K562 (cell line): ENCODE measurements at regions not wholly inside any gene's neighbourhood (a gene's known extent, or its start where the extent isn't known, plus 50 kb on each side); places are given as distances from the start of the nearest gene placed in this dataset.

ENCODE experiments used
- ATAC-seq: fragments of 200-7000 bp; cut with Tn5 transposase; 3 replicates; pipeline ENCODE4 v1.9.1; 2020; ENCODE audit warnings: moderate library complexity
- BruUV-seq: library from RNA; stranded (reverse); fragments of 400-500 nt; replicated peaks from 2 replicates; lab custom pipeline; 2021; lab: Mats Ljungman, UMichigan
- CTCF ChIA-PET: fragments of 300-600 bp; formaldehyde crosslinking; extraction: SDS; loops from one replicate; lab custom pipeline; 2021; ENCODE audit warnings: low intra/inter-chr PET ratio; lab: Yijun Ruan, JAX
- POLR2A ChIA-PET: fragments of 300-600, 350-650 bp; sonication (Branson Sonifier 250); formaldehyde crosslinking; extraction: SDS; loops from one replicate; lab custom pipeline; 2021; ENCODE audit warnings: antibody characterized with exemption, inconsistent platforms; lab: Yijun Ruan, JAX
- DNase-seq, 4 experiments: peaks; one replicate each; pipeline versions ENCODE4 v3.0.0 to v3.0.0-alpha.2; 2011 to 2018; ENCODE audit warnings: low spot score in 3 of 4, mixed read lengths in 3 of 4; ENCODE audit errors: extremely low read depth in 1 of 4
- FAIRE-seq: peaks from 2 replicates; lab custom pipeline; 2011; peaks lifted over from hg19 to GRCh38; lab: Jason Lieb, UNC
- H2AFZ ChIP-seq: 2 replicates; pipeline ENCODE4 v1.6.0; 2011; ENCODE audit warnings: low read depth, low read length, control low read depth, inconsistent platforms
- H3K27ac ChIP-seq: fragments of 200-600 bp; 3 replicates; pipeline ENCODE4 v1.8.0; 2011; ENCODE audit warnings: low read depth, mild to moderate bottlenecking, control low read depth, inconsistent platforms, low read length, moderate library complexity, mixed read lengths; ENCODE audit errors: extremely low read depth
- H3K27me3 ChIP-seq, 2 experiments: fragments of 300-600 bp in 1 of 2; 2 replicates in 1 of 2; 3 replicates in 1 of 2; pipeline versions ENCODE4 v1.6.0 to v1.8.0; 2011; ENCODE audit warnings: inconsistent platforms in 2 of 2, low read length in 2 of 2, mild to moderate bottlenecking in 1 of 2, mixed read lengths in 1 of 2, moderate library complexity in 1 of 2; ENCODE audit not compliant: control insufficient read depth in 2 of 2, insufficient read depth in 2 of 2
- H3K36me3 ChIP-seq: fragments of 300-600 bp; 3 replicates; pipeline ENCODE4 v1.8.0; 2011; ENCODE audit warnings: mild to moderate bottlenecking, low read length, inconsistent platforms; ENCODE audit not compliant: control insufficient read depth, insufficient read depth
- H3K4me1 ChIP-seq, 2 experiments: fragments of 200-600 bp in 1 of 2; replicated peaks in 1 of 2; 2 replicates in 1 of 2; 3 replicates in 1 of 2; pipeline versions ENCODE4 v1.5.1 to v1.8.0; 2011; ENCODE audit warnings: inconsistent platforms in 2 of 2, low read length in 2 of 2, mild to moderate bottlenecking in 1 of 2, mixed read lengths in 1 of 2, moderate library complexity in 1 of 2; ENCODE audit not compliant: control insufficient read depth in 2 of 2, insufficient read depth in 2 of 2
- H3K4me2 ChIP-seq: 2 replicates; pipeline ENCODE4 v1.6.1; 2011; ENCODE audit warnings: low read length, control low read depth, inconsistent platforms, mixed read lengths; ENCODE audit not compliant: insufficient read depth
- H3K4me3 ChIP-seq: fragments of 200-600 bp; sonication (generic), shearing (Covaris generic); 2 replicates; pipeline ENCODE4 v1.5.1; 2016; ENCODE audit warnings: control low read depth, inconsistent platforms
- H3K79me2 ChIP-seq: fragments of 200-600 bp; 3 replicates; pipeline ENCODE4 v1.8.0; 2011; ENCODE audit warnings: low read length, inconsistent platforms; ENCODE audit not compliant: control insufficient read depth, insufficient read depth
- H3K9ac ChIP-seq, 2 experiments: 2 replicates each; pipeline versions ENCODE4 v1.6.0 to v1.6.1; 2011; ENCODE audit warnings: low read depth in 2 of 2, low read length in 2 of 2, control low read depth in 1 of 2, inconsistent platforms in 1 of 2, mild to moderate bottlenecking in 1 of 2, mixed read lengths in 1 of 2; ENCODE audit not compliant: insufficient read depth in 1 of 2
- H3K9me1 ChIP-seq: one replicate; pipeline ENCODE4 v1.6.0; 2011; ENCODE audit warnings: inconsistent platforms, mild to moderate bottlenecking, low read length, moderate library complexity; ENCODE audit not compliant: control insufficient read depth, insufficient read depth
- H3K9me3 ChIP-seq: replicated peaks from 2 replicates; pipeline ENCODE4 v1.5.1; 2011; ENCODE audit warnings: low read depth, low read length, inconsistent platforms; ENCODE audit not compliant: control insufficient read depth, insufficient read depth
- H4K20me1 ChIP-seq: replicated peaks from 2 replicates; pipeline ENCODE4 v1.6.1; 2011; ENCODE audit warnings: low read length, inconsistent platforms, mixed read lengths; ENCODE audit not compliant: control insufficient read depth, insufficient read depth
- OTX1 ChIP-seq: fragments of 450-650 bp; formaldehyde crosslinking; IDR thresholded peaks from 2 replicates; pipeline ENCODE4 v1.4.0; 2022; ENCODE audit warnings: mild to moderate bottlenecking
- WGBS: fragments of 100-300 bp; shearing (Covaris generic); methylation state at CpG from one replicate; pipeline ENCODE4 v1.1.6; 2016; ENCODE audit warnings: low coverage, mixed read lengths; ENCODE audit not compliant: insufficient coverage; ENCODE audit errors: missing lambda C conversion rate; 5-methylcytosine and 5-hydroxymethylcytosine counted together
- in situ Hi-C: fragments of 300-500 bp; cut with MboI; formaldehyde crosslinking; loops from 4 replicates; pipeline ENCODE4 v1.15.0; 2018; ENCODE audit warnings: inconsistent platforms, mixed read lengths
- intact Hi-C: fragments of 100-400 bp; cut with micrococcal nuclease; formaldehyde crosslinking; loops from 2 replicates; pipeline ENCODE4 v1.14.2; 2022
- TF ChIP-seq, protein P1 (sequence below): fragments of 450-650 bp; IDR thresholded peaks from 2 replicates; pipeline ENCODE4 v1.6.1; 2016; ENCODE audit warnings: missing biosample characterization, missing genetic modification characterization
- TF ChIP-seq, protein P2 (sequence below): fragments of 250-450 bp; sonication (Bioruptor Pico); IDR thresholded peaks from 2 replicates; pipeline ENCODE4 v1.5.0; 2021; ENCODE audit warnings: mild to moderate bottlenecking, moderate library complexity
- TF ChIP-seq, protein P3 (sequence below): fragments of 450-650 bp; IDR thresholded peaks from 2 replicates; pipeline ENCODE4 v1.6.1; 2014; ENCODE audit warnings: low read depth, mild to moderate bottlenecking, moderate library complexity, borderline replicate concordance

DNA sequence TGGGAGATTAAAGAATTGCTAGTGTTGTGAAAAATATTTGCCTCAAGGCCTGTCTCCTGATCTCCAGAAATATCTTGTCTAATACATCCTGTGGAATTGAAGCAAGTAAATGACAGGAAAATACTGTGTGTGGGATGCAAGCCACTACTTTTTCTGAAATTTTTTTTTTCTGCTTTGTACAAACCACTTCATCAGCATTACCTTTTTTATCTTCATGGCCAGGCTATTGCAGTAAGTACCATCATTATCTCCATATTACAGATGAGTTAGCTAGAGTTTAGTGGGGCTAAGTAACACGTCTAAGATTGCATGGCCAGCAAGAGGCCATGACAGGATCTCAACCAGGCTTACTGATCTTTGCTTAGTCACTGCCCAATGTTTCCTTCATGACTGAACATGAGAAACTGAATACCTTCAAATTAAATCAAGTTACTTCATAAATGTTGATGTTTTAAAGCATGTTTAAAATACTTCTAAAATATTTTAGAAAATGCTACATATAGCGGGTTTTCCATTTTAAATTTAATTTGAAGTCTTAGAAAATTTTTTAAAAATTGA, 273.7 kb downstream of the SLC6A15 start:
- Histone ChIP-seq H3K4me1 (no peaks in the 10 kb centered on the region), H3K79me2 (no peaks in the 10 kb centered on the region), H2AFZ (no peak overlapping the region), H3K9me3 (no peaks in the 10 kb centered on the region), H3K27me3 (no peaks in the 10 kb centered on the region), H3K4me2 (no peak overlapping the region), H3K4me3 (no peak overlapping the region), H3K9me1 (no peaks in the 10 kb centered on the region), H3K27ac (no peak overlapping the region), H3K36me3 (no peaks in the 10 kb centered on the region), H4K20me1 (no peaks in the 10 kb centered on the region), H3K9ac (no peak overlapping the region)
- WGBS, result 0% methylated on average over 2 of the region's 2 CpGs
- no TSS peak for BruUV-seq
- TF ChIP-seq, protein P1, sequence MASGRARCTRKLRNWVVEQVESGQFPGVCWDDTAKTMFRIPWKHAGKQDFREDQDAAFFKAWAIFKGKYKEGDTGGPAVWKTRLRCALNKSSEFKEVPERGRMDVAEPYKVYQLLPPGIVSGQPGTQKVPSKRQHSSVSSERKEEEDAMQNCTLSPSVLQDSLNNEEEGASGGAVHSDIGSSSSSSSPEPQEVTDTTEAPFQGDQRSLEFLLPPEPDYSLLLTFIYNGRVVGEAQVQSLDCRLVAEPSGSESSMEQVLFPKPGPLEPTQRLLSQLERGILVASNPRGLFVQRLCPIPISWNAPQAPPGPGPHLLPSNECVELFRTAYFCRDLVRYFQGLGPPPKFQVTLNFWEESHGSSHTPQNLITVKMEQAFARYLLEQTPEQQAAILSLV (tag), result no peak
- TF ChIP-seq, protein P2, sequence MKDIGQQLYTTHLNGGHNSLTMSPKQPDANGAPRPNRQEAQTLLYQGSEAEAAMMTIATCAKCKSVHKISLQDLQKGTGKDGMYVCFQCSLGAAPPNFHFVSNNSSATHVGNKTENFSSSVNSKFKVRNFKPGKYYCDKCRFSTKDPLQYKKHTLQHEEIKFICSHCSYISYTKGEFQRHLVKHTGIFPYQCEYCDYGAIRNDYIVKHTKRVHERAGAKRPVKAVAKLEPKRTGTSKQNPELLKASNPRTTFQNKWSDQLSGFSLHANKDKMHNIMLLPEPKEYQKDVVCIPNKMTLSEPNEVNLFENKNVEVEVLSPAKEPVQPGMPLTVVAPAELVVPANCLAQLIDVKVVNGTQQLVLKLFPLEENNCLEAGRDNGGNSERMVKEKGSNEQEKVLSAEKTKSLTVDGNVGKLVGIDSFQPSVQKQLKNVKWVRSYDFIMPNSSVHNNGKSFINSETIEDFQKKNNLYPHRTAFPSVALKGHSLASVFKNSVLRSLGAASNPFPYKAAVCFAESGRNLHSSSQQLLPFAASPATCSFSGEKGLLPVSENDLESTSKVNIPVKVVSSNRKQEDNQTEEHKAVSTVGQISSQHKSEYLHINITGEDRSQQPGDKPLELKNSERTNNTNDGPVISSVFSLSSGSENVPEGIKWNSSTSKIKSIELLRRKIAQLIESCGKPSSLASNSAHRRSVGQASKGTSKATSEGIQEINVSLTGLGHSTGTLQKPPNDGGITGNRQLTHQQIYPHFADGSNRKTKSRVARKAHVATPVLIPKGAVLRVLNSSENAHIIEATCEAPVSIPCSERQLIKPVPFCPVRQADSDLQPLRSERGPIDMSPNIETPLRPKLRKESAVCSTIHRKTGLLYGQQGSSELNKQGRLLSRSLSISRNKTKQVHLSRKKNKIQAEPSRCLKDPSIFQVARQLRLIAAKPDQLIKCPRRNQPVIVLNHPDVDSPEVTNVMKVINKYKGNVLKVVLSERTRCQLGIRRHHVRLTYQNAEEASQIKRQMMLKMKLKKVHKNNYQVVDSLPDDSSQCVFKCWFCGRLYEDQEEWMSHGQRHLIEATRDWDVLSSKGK (CRISPR knock-in tag), result no peak
- TF ChIP-seq OTX1 (CRISPR knock-in tag), result no peak
- TF ChIP-seq, protein P3, sequence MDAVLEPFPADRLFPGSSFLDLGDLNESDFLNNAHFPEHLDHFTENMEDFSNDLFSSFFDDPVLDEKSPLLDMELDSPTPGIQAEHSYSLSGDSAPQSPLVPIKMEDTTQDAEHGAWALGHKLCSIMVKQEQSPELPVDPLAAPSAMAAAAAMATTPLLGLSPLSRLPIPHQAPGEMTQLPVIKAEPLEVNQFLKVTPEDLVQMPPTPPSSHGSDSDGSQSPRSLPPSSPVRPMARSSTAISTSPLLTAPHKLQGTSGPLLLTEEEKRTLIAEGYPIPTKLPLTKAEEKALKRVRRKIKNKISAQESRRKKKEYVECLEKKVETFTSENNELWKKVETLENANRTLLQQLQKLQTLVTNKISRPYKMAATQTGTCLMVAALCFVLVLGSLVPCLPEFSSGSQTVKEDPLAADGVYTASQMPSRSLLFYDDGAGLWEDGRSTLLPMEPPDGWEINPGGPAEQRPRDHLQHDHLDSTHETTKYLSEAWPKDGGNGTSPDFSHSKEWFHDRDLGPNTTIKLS, result no peak
- DNase-seq (no peak), FAIRE-seq (no peak), ATAC-seq (no peak)
- ChIA-PET CTCF (no interaction called here), POLR2A (no interaction called here)
- in situ Hi-C loops, result no loop called here
- intact Hi-C loops, result no loop called here
